ENCODE measurements at regions not wholly inside any gene's neighbourhood (a gene's known extent, or its start where the extent isn't known, plus 50 kb on each side); places are given as distances from the start of the nearest gene placed in this dataset.

- no peak for TF ChIP-seq POLR2A (IDR thresholded peaks at IDR 0.05)
- no peak for TF ChIP-seq CTCF (IDR thresholded peaks at IDR 0.05)
Measured at GRCh38 chr12:46487567-46488131, 115.1 kb upstream of the SLC38A2 start.

Measured in body of pancreas (tissue), 4 donors.